GM21390 (cell line): ENCODE measurements at regions not wholly inside any gene's neighbourhood (a gene's known extent, or its start where the extent isn't known, plus 50 kb on each side); places are given as distances from the start of the nearest gene placed in this dataset.

Experiments
- ATAC-seq: cut with Tn5 transposase; IDR thresholded peaks from one replicate; pipeline ENCODE4 v1.9.1; 2021; ENCODE audit not compliant: unreplicated experiment

DNA sequence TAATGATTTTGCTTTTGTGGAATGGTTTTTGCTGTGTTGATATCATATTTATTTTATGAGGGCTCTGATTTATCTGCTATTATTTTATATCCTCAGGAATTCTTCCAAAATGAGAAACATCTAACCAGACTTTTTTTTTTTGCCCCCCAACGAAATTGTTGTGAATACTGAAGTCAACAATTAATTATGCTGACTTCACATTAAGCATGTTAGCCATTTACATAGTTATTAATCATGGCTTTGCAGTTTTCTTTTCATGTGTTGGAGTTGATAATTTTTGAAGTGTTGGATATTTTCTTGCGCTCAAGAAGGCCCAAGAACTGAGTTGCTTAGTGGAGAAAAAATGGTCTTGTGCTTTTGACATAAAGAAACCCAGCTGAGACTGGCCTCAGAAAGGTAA lies 246.6 kb upstream of the CRY1 start:
- ATAC-seq: no peak

DNA sequence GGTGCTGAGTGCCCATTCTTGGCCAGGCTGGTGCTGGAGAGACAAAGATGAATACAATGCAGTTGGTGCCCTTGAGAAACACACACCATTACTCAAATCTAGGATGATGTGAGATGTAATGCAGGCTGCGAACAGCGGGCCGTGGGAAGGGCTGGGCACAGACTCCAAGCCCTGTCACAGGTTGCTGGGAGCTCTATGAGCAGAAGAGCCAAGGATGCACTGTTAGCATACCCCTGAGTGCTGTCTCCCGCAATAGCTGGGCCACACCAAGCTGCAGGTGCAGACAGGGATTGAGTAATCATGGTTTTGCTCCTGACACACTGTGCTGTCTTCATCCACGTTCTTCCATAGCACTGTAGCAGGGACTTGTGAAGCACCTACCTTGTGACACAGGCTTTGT lies 247.5 kb upstream of the CRY1 start:
- ATAC-seq: no peak

DNA sequence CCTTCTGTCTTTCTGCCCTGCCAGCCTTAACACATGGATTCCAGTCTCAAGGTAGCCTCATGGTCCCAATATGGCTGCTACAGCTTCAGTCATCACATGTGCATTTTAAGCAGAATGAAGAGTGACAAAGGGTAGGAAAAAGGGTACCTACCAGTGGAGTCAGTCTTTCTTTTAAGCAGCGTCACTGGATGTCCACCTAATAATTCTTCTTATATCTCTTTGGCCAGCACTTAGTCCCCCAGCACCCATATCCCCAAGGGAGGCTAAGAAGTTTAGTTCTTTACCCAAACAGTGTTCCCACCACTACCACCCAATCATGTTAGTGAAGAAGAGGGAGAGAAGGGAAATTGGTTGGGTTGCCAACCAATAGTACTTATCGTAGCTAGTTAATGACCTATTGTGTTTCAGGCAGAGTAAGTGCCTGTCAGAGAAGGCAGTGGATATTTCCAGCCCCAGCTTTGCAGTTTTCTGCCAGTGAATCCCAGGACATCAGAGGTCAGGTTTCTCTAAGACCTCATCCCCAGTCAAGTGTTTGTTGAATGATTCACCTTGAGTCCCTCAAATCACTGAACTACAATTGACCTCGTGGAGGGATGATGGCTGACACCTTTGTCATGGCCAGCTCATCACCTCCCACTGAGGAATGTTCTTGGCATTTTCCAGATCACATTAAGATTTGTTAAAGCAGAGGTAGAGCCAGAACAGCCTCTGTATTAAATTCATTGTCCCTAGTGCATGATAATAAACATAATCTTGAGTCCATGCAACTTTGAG lies 250.9 kb upstream of the CRY1 start:
- ATAC-seq: no peak

DNA sequence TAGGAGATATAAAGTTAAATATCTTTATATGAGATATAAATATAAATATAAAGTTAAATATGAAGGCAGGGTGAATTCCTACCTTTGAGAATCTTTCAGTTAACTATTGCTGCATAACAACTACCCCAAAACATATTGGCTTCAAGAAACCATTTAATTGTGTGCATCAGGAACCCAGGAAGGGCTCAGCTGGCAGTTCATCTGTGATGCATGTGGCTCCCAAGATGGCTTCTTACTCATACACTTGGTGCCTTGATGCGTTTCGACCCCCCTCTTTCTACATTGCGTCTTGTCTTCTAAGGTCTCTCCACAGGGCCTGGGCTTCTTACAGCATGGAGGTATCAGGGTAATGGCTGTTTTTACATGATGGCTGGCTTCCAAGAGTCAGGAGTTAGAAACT lies 253.9 kb upstream of the CRY1 start:
- ATAC-seq: no peak

GRCh38 chr12:107349008-107349747 lies 255.8 kb upstream of the CRY1 start:
- no peak for ATAC-seq

DNA sequence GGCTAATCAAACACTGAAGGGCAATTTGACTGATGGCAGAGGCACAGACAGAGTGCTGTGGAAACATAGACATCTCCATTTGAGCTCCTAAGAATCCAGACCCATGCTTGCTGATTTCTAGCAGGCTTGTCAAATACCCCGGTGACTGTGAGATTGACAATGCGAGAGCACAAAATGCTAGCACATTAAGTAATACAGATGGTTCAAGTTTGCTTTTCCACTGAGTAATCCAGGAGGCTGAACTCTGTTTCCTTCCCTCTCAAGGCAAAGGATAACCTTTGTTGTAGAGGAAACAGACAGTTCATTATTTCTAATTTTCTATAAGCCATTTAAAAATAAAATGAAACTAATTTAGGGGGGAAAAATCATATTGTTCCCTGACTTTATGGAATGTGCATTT lies 256.5 kb upstream of the CRY1 start:
- ATAC-seq: no peak

DNA sequence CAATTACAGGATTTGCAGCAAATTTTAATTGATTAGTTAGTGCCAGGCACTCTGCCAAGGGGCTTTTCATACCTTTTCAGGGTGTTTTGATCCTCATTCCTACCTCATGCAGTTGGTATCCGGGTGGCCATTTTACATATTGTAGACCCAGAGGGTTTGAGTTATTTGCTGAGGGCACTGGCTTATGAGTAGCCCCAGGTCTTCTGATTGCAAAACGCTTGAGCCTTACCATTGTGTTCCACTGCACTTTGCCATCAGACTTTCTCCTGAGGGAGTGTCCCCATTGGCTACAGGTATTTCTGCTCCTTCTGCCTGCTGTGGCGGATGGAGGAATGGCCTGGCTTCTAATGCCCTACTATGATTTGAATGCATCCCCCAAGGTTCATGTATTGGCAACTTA lies 257.8 kb upstream of the CRY1 start:
- ATAC-seq: no peak

- ATAC-seq: no peak
Observed at GRCh38 chr12:107351713-107352112, 258.4 kb upstream of the CRY1 start.

- no peak for ATAC-seq
Observed at GRCh38 chr12:107352347-107353081, 259.2 kb upstream of the CRY1 start.

DNA sequence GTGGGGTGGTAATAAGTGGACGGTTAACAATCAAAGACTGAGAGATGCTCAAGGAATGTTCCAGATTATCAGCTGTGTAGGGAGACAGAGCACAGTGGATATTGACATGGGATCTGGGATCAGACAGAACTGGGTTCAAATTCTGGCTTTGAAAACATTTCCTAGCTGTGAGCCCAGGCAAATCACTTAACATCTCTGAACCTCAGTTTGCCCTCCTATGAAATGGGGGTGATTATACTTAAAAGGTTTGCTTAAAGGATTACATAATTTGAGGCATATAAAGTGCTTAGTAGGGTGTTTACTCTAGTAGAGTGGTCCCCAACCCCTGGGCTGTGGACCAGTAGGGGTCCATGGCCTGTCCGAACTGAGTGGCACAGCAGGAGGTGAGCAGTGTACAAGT lies 260.0 kb upstream of the CRY1 start:
- ATAC-seq: no peak

DNA sequence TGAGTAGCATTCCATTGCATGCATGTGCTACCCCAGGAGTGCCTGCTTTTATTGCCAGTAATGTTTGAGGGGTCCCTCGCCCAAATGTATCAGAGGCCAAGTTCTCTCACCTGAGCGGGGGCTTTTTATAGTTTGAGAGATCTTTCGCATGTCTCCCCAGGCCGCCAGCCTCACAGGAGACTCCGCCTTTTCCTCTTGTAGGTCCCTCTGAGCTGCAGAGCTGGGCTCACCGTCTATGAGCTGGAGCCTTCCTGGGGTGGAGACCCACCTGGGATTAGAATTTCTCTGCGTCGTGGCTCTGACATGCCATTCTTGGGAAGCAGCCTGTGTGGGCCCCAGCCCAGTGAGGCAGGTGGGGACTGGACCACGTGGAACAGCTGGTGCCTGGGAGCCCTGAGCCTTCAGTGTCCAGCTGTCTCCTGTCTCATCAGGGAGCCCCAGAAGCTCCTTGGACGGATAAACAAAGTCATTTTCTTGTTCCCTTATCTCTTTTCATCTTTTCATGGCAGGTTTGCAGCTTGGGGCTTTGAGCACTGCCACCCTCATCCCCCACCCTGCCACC lies 261.7 kb upstream of the CRY1 start:
- ATAC-seq: no peak

DNA sequence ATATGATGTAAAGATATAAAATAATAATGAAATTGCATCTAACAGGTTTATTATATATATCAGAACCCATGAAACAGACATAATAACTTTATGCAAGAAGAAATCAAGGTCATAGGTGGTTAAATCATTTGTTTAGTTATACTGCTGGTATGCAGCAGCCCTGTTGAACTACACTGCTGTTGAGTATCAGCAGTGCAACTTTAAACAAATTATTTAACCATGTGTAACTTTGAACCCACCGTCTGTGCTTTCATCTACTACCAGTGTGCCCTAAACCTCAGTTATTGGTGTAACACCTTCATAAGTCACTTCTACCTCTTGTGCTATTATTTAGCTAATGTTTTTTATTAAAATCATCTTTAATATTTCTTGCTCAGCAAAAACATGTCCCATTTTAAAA lies 262.3 kb upstream of the CRY1 start:
- no peak for ATAC-seq

- no peak for ATAC-seq
Observed at GRCh38 chr12:107356266-107356936, 263.1 kb upstream of the CRY1 start.

DNA sequence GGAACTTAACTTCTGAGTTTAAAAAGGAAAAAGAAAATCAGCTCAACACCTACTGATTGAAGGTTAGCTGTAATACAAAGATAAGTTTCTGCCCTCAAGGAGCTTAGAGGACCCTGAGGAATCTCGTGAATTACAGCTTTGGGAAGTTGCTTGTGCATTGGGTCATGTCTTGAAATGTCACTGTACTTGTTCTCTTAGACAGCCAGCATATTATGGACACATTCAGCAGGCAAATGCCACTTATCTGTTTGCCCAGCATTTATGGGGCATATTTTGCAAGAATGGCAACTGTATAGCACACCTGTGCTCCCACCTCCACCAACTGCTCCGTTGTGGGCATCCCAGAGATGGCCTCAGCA lies 263.6 kb upstream of the CRY1 start:
- no peak for ATAC-seq

DNA sequence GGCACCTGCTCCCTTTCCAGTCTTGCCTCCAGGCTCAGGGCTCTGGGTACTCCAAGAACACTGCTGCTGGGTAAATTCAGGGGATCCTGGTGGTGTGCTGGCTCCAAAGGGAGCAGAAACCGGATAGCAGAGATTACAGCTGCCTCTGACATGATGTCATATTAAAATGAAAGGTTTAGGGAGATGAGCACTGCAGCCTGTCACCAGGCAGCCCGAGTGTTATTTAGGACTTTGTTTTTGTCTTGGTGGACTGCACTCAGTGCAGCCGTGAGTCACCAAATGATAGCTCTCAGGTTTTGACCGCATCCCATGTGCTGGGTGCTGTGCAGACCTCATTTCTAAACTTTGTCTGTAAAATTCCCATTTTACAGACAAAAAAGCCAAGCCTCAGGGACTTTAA lies 266.0 kb upstream of the CRY1 start:
- ATAC-seq: no peak

GRCh38 chr12:107360033-107360432 lies 266.7 kb upstream of the CRY1 start:
- ATAC-seq: no peak

GRCh38 chr12:107360482-107360881 lies 267.1 kb upstream of the CRY1 start:
- no peak for ATAC-seq

DNA sequence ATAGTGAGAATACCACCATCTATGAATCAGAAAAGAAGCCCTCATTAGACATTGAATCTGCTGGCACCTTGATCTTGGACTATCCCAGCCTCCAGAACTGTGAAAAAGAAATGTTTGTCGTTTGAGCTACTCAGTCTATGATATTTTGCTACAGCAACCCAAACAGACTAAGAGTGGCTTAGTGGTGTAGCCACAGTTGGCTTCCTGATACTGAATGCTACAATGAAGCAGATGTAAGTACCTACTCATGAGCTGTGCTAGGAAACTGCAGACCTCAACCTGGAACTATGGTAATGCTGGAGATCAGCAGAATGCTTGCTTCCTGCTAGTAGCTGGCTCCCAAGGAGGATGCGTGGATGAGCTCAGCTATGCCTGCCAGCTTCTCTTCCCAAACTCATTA lies 268.6 kb upstream of the CRY1 start:
- no peak for ATAC-seq

GRCh38 chr12:107362960-107363359 lies 269.6 kb upstream of the CRY1 start:
- ATAC-seq: no peak

- ATAC-seq: no peak
Observed at GRCh38 chr12:107364875-107365518, 271.6 kb upstream of the CRY1 start.

DNA sequence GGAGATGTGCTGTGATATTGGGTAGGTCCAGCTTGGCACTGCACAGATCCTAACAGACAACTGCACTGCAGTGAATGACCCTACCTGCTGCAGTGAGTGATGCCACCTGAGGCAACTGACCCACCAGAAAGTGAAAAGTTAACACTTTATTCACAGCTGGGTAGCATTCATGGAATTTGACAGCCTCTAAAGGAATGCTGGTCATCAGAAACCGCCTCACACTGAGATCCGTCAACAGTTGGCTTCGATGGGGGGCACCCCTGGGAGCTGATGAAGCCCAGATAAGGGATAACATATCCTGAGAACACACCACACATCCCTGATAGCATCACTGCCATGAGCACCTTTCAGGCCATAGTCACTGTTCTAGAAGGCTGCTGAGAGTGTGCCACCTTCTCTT lies 272.4 kb upstream of the CRY1 start:
- ATAC-seq: no peak
